Esophagus (tissue), 2 donors: ENCODE measurements at regions not wholly inside any gene's neighbourhood (a gene's known extent, or its start where the extent isn't known, plus 50 kb on each side); places are given as distances from the start of the nearest gene placed in this dataset.

ENCODE experiments used
- H3K27ac ChIP-seq, 2 donors: one replicate each; pipeline ENCODE4 v1.5.1; 2013; ENCODE audit warnings: low read depth in 2 of 2, mild to moderate bottlenecking in 2 of 2, inconsistent platforms in 1 of 2, low read length in 1 of 2, moderate library complexity in 1 of 2
- H3K27me3 ChIP-seq, 2 donors: one replicate each; pipeline ENCODE4 v1.6.1; 2013; ENCODE audit warnings: low read length in 2 of 2, control low read depth in 1 of 2, mild to moderate bottlenecking in 1 of 2; ENCODE audit not compliant: insufficient read depth in 2 of 2, control insufficient read depth in 1 of 2
- H3K36me3 ChIP-seq, 2 donors: one replicate each; pipeline ENCODE4 v1.6.1; 2013; ENCODE audit warnings: low read length in 1 of 2; ENCODE audit not compliant: control insufficient read depth in 2 of 2, insufficient read depth in 2 of 2
- H3K4me1 ChIP-seq, 2 donors: one replicate each; pipeline ENCODE4 v1.6.1; 2013; ENCODE audit warnings: low read length in 1 of 2; ENCODE audit not compliant: control insufficient read depth in 2 of 2, insufficient read depth in 2 of 2
- H3K4me3 ChIP-seq, 2 donors: one replicate each; pipeline ENCODE4 v1.5.1; 2013; ENCODE audit warnings: low read length in 2 of 2, mild to moderate bottlenecking in 2 of 2, low read depth in 1 of 2, moderate library complexity in 1 of 2
- H3K9me3 ChIP-seq, 2 donors: one replicate each; pipeline ENCODE4 v1.6.1; 2013; ENCODE audit warnings: mild to moderate bottlenecking in 2 of 2, low read depth in 1 of 2, low read length in 1 of 2, moderate library complexity in 1 of 2; ENCODE audit not compliant: control insufficient read depth in 2 of 2, insufficient read depth in 1 of 2
- WGBS, 2 donors: extraction: QIAGEN DNeasy Blood & Tissue Kit; methylation state at CpG; one replicate each; pipeline ENCODE4 v1.1.7; 2013; 5-methylcytosine and 5-hydroxymethylcytosine counted together
- donor health status: healthy with polysubstance abuse.
- donor health status: Bipolar disorder and iron deficiency.

DNA sequence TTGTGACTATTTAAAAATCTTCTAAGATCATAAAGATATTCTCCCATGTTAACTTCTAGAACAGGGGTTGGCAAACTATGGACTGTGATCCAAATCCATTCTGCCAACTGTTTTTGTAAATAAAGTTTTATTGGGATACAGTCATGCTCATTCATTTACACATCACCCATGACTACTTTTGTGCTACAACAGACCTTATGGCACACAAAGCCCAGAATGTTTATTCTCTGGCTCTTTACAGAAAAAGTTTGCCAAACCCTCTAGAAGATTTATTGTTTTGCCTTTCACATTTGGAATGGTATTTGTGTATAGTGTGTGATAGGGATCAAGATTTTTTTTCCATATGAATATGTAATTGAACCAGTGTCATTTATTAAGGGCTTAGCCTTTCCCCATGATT is 341.7 kb downstream of the CD83 start:
- Histone ChIP-seq H3K36me3 (no peaks in the 10 kb centered on the region), H3K4me3 (no peak overlapping the region), H3K4me1 (no peaks in the 10 kb centered on the region), H3K27ac (no peak overlapping the region), H3K27me3 (no peaks in the 10 kb centered on the region), H3K9me3 (no peaks in the 10 kb centered on the region)

DNA sequence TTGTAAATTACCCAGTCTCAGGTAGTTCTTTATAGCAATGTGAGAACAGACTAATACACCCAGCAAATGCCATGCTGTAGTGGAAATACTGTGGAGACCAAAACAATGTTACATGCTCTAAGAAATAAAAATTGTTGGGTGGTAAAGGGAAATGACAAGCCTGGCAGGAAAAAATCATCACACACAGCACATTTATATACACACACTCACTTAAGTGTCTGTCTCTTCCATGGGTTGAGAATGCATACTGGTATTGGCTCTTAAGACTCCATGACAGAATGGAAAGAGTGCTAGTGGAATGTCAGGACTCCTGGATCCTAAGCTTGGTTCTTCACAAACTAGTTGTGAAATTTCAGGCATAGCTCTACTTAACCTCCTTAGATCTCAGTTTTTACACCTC is 343.0 kb downstream of the CD83 start:
- Histone ChIP-seq H3K4me3 (no peak overlapping the region), H3K27ac (no peak overlapping the region), H3K9me3 (no peaks in the 10 kb centered on the region), H3K27me3 (no peaks in the 10 kb centered on the region), H3K4me1 (no peaks in the 10 kb centered on the region), H3K36me3 (no peaks in the 10 kb centered on the region)

DNA sequence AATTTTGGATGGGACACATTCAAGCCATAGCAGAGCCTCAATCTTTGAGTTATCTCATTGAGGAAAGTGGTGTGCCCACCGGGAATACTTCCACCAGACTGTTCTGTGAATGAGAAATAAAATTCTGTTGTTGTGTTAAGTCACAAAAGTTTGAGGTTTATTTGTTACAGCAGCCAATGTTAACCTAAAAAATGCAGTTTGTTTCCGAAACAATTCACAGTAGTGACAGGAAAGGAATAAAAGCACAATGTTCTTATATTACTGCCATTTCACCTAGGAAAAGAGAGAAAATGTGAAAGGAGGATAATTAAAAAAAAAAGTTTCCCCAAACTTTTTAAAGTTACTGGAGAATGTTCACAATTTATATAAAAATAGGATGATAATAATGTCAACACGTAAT is 344.6 kb downstream of the CD83 start:
- Histone ChIP-seq H3K4me3 (no peak overlapping the region), H3K27ac (no peak overlapping the region), H3K27me3 (no peaks in the 10 kb centered on the region), H3K9me3 (no peaks in the 10 kb centered on the region), H3K36me3 (no peaks in the 10 kb centered on the region), H3K4me1 (no peaks in the 10 kb centered on the region)
- 90 to 92% methylated on average over 3 of the region's 3 CpGs for WGBS, 2 donors

GRCh38 chr6:14462566-14462965 is 345.0 kb downstream of the CD83 start:
- 83 to 85% methylated on average over 2 of the region's 2 CpGs for WGBS, 2 donors
- no peaks in the 10 kb centered on the region for H3K27me3 ChIP-seq
- H3K27ac ChIP-seq: no peak overlapping the region
- H3K36me3 ChIP-seq: no peaks in the 10 kb centered on the region
- H3K4me3 ChIP-seq: no peak overlapping the region
- no peaks in the 10 kb centered on the region for H3K4me1 ChIP-seq
- no peaks in the 10 kb centered on the region for H3K9me3 ChIP-seq

DNA sequence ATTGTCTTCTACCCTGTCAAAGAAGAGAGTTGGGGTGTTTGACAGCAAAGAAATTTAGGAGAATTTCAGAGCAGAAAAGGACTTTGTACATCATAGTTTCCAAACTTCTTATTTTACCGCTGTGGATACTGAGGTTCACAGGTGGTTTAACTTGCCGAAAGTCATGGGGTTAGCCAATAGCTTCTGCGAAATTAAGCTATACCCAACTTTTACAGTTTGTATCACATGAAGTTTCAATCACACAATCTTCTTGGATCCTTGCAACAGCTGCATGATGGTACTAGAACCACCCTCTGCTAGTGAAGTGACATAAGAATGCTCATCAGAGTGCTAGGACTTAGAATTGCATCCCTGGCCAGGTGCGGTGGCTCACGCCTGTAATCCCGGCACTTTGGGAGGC is 345.5 kb downstream of the CD83 start:
- Histone ChIP-seq H3K27me3 (no peaks in the 10 kb centered on the region), H3K9me3 (no peaks in the 10 kb centered on the region), H3K27ac (no peak overlapping the region), H3K4me1 (no peaks in the 10 kb centered on the region), H3K36me3 (no peaks in the 10 kb centered on the region), H3K4me3 (no peak overlapping the region)
- 90 to 97% methylated on average over 6 of the region's 6 CpGs for WGBS, 2 donors

DNA sequence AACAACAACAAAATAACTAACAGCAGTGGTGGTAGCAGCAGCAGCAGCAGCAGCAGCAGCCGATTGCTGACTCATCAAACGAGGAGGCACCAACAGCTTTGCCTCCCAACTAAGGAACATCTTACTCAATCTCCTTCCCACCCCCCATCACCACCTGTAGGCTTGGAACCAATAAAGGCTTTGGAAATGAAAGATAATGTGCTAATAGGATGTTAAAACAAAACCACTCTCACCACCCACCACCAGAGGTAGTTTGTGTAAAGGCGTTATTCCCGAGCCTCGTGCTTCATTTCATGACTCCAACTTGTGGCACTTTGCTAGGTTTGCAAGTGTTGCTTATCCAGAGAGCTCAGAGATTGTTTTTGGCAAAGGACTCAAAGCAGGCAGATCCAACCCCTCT is 346.5 kb downstream of the CD83 start:
- WGBS, 2 donors: 67 to 68% methylated on average over 5 of the region's 5 CpGs
- Histone ChIP-seq H3K4me3 (no peak overlapping the region), H3K27me3 (no peaks in the 10 kb centered on the region), H3K36me3 (no peaks in the 10 kb centered on the region), H3K27ac (no peak overlapping the region), H3K4me1 (no peaks in the 10 kb centered on the region), H3K9me3 (no peaks in the 10 kb centered on the region)

DNA sequence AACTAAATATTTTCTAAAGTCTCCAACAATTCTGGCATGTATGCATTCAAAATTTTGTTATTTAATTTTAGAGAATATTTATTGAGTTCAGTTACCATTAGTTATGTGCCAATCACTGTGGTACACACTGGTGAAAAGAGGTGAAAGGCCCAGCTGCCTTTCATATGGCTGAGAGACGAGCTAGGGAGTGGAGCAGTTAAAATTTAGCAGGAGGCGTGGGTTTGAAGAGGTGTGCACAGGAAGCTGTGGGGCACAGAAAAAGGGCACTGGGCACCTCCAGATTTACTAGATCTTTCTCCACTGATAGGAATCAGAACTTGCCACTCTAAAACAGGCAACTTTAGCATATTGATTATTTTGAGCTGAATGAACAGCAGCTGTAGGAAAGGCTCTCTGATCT is 347.1 kb downstream of the CD83 start:
- Histone ChIP-seq H3K9me3 (no peaks in the 10 kb centered on the region), H3K36me3 (no peaks in the 10 kb centered on the region), H3K4me1 (no peaks in the 10 kb centered on the region), H3K27ac (no peak overlapping the region), H3K27me3 (no peaks in the 10 kb centered on the region), H3K4me3 (no peak overlapping the region)
- 88 to 94% methylated on average over 2 of the region's 2 CpGs for WGBS, 2 donors

DNA sequence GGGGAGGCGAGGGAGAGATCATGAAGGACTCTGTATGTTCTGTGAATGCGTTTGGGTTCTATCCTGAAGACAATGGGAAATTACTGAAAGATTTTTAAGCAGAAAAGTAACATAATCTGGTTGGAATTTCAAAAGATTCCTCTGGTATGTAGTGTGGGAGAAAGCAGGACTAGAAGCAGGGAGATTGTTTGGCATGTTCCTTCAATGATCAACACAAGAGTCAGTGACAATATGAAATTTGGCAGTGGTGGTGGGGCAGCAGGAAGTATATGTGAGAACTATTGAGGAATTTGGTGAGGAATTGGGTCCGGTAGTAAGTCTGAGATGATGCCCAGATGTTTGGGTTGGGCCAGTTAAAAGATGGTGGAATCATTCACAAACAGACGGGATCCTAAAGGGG is 348.7 kb downstream of the CD83 start:
- Histone ChIP-seq H3K4me1 (no peaks in the 10 kb centered on the region), H3K36me3 (no peaks in the 10 kb centered on the region), H3K4me3 (no peak overlapping the region), H3K27me3 (no peaks in the 10 kb centered on the region), H3K9me3 (no peaks in the 10 kb centered on the region), H3K27ac (no peak overlapping the region)
- WGBS, 2 donors: 89 to 93% methylated on average over 4 of the region's 4 CpGs

GRCh38 chr6:14467591-14467990 is 350.0 kb downstream of the CD83 start:
- Histone ChIP-seq H3K27me3 (no peaks in the 10 kb centered on the region), H3K36me3 (no peaks in the 10 kb centered on the region), H3K4me3 (no peak overlapping the region), H3K9me3 (no peaks in the 10 kb centered on the region), H3K27ac (no peak overlapping the region), H3K4me1 (no peaks in the 10 kb centered on the region)
- WGBS, 2 donors: 69 to 70% methylated on average over 2 of the region's 2 CpGs

DNA sequence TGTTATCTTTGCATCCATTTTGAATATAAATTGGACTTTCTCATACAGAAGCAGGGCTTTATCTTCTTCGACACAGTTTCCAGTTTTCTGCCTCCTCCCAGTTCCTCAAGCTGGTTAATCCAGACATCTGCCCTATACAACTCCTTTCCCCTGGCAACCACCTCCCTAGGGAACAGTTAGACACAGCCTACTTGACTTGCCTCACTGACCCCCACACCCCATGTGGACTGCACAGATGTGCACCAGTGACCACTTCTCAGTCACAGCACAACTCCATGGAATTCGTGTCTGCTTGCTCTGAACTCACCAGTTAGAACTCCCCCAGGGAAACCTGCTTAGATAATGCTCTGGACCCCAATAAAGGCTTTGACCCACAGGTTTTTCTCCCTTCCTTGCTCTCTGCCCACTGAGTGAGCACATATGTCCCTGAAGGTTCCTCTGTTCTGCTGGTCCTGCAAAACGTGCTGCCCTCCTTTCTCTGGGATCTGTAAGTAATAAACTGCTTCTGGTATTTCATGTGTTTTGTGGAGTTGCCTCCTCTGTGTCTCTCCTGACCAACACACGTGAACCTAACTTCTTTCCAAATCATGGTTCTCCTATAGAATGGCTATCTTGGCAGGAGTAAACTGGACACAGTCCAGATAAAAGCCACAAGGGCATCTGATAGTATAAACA is 351.2 kb downstream of the CD83 start:
- no peaks in the 10 kb centered on the region for H3K4me1 ChIP-seq
- H3K27me3 ChIP-seq: no peaks in the 10 kb centered on the region
- WGBS, 2 donors: 84 to 90% methylated on average over 4 of the region's 4 CpGs
- H3K4me3 ChIP-seq: no peak overlapping the region
- H3K36me3 ChIP-seq: no peaks in the 10 kb centered on the region
- no peak overlapping the region for H3K27ac ChIP-seq
- H3K9me3 ChIP-seq: no peaks in the 10 kb centered on the region
